Tibial nerve (tissue), 4 donors: ENCODE measurements at regions not wholly inside any gene's neighbourhood (a gene's known extent, or its start where the extent isn't known, plus 50 kb on each side); places are given as distances from the start of the nearest gene placed in this dataset.

ENCODE experiments used
- DNase-seq, 2 donors: peaks; one replicate each; pipeline ENCODE4 v3.0.0-alpha.2; 2019; ENCODE audit warnings: low spot score in 2 of 2
- H3K27ac ChIP-seq, 4 donors: fragments of 200-600 bp; sonication (generic) in 3 of 4; one replicate each; pipeline ENCODE4 v1.5.1; 2017 to 2019; ENCODE audit warnings: mild to moderate bottlenecking in 1 of 4
- H3K27me3 ChIP-seq, 2 donors: fragments of 200-600 bp; sonication (generic) in 1 of 2; one replicate each; pipeline versions ENCODE4 v1.5.1 to v1.6.0; 2017 to 2019
- H3K36me3 ChIP-seq, 3 donors: fragments of 200-600 bp; sonication (generic); one replicate each; pipeline ENCODE4 v1.5.1; 2018 to 2019
- H3K4me1 ChIP-seq, 4 donors: fragments of 200-600 bp; sonication (generic) in 3 of 4; one replicate each; pipeline ENCODE4 v1.5.1; 2017 to 2019
- H3K4me3 ChIP-seq, 4 donors: fragments of 200-600 bp; sonication (generic) in 3 of 4; one replicate each; pipeline ENCODE4 v1.5.1; 2017 to 2019; ENCODE audit warnings: mild to moderate bottlenecking in 1 of 4, moderate library complexity in 1 of 4
- H3K9me3 ChIP-seq, 4 donors: fragments of 200-600 bp; sonication (generic) in 3 of 4; one replicate each; pipeline ENCODE4 v1.5.1; 2017 to 2019
- EP300 ChIP-seq, 2 donors: sonication (generic); formaldehyde crosslinking; IDR thresholded peaks; one replicate each; pipeline ENCODE4 v1.6.1; 2017; ENCODE audit warnings: antibody characterized with exemption in 2 of 2, mild to moderate bottlenecking in 1 of 2
- POLR2A ChIP-seq, 2 donors: fragments of 450-650 bp; IDR thresholded peaks; one replicate each; pipeline ENCODE4 v1.6.1; 2017; ENCODE audit warnings: antibody characterized with exemption in 2 of 2, mild to moderate bottlenecking in 2 of 2, moderate library complexity in 2 of 2
- WGBS, 2 donors: methylation state at CpG; one replicate each; pipeline ENCODE4 v1.1.5; 2018; 5-methylcytosine and 5-hydroxymethylcytosine counted together
- TF ChIP-seq, protein P1 (sequence below), 5 experiments: fragments of 200-600 bp in 3 of 5; fragments of 450-650 bp in 2 of 5; sonication (generic) in 3 of 5; IDR thresholded peaks; one replicate each; pipeline ENCODE4 v1.5.1; 2016 to 2019; ENCODE audit warnings: antibody characterized with exemption in 5 of 5, mild to moderate bottlenecking in 3 of 5, moderate library complexity in 2 of 5

DNA sequence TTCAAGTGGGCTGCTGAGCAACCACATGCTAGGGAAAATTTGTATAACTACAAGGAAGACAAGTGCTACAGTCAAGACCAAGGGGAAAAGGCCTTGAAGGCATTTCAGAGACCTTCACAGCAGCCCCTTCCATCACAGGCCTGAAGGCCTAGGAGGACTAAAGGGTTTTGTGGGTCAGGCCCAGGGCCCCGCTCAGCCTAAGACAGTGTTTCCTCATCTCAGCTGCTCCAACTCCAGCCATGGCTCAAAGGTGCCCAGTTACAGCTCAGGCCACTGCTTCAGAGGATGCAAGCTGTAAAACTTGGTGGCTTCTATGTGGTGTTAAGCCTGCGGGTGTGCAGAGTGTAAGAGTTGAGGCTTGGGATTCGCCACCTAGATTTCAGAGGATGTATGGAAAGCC lies 260.5 kb downstream of the NXPE2 start:
- H3K36me3 ChIP-seq = no peaks in the 10 kb centered on the region
- peaks cover 0 to 12% (median 0%) of the 10 kb centered on the region in 4 donors for H3K9me3 ChIP-seq
- H3K4me3 ChIP-seq = no peak overlapping the region
- no peak overlapping the region for H3K27ac ChIP-seq
- no peaks in the 10 kb centered on the region for H3K27me3 ChIP-seq
- no peaks in the 10 kb centered on the region for H3K4me1 ChIP-seq
- no peak for DNase-seq
- TF ChIP-seq, protein P1, sequence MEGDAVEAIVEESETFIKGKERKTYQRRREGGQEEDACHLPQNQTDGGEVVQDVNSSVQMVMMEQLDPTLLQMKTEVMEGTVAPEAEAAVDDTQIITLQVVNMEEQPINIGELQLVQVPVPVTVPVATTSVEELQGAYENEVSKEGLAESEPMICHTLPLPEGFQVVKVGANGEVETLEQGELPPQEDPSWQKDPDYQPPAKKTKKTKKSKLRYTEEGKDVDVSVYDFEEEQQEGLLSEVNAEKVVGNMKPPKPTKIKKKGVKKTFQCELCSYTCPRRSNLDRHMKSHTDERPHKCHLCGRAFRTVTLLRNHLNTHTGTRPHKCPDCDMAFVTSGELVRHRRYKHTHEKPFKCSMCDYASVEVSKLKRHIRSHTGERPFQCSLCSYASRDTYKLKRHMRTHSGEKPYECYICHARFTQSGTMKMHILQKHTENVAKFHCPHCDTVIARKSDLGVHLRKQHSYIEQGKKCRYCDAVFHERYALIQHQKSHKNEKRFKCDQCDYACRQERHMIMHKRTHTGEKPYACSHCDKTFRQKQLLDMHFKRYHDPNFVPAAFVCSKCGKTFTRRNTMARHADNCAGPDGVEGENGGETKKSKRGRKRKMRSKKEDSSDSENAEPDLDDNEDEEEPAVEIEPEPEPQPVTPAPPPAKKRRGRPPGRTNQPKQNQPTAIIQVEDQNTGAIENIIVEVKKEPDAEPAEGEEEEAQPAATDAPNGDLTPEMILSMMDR (IDR thresholded peaks at IDR 0.05) = no peak
- TF ChIP-seq EP300 (IDR thresholded peaks at IDR 0.05) (no peak), POLR2A (IDR thresholded peaks at IDR 0.05) (no peak)
- 73 to 90% methylated on average over 3 of the region's 3 CpGs for WGBS, 2 donors

GRCh38 chr11:114942207-114942606 lies 263.9 kb downstream of the NXPE2 start:
- TF ChIP-seq POLR2A (IDR thresholded peaks at IDR 0.05) (no peak), EP300 (IDR thresholded peaks at IDR 0.05) (no peak)
- TF ChIP-seq, protein P1 (IDR thresholded peaks at IDR 0.05) = no peak
- no peak for DNase-seq
- H3K36me3 ChIP-seq = no peaks in the 10 kb centered on the region

GRCh38 chr11:114949614-114950351 lies 271.5 kb downstream of the NXPE2 start:
- no peak overlapping the region for H3K27ac ChIP-seq
- WGBS, 2 donors = 80 to 82% methylated on average over 13 of the region's 13 CpGs
- no peak for DNase-seq
- H3K36me3 ChIP-seq = no peaks in the 10 kb centered on the region
- H3K4me3 ChIP-seq = no peak overlapping the region
- peaks cover 0 to 17% (median 0%) of the 10 kb centered on the region in 4 donors for H3K9me3 ChIP-seq
- H3K4me1 ChIP-seq = no peaks in the 10 kb centered on the region
- TF ChIP-seq, protein P1 (IDR thresholded peaks at IDR 0.05) = no peak
- H3K27me3 ChIP-seq = no peaks in the 10 kb centered on the region

More at GRCh38 chr11:114942207-114942606, 263.9 kb downstream of the NXPE2 start:
- Histone ChIP-seq H3K4me1 (no peaks in the 10 kb centered on the region), H3K27me3 (no peaks in the 10 kb centered on the region), H3K4me3 (no peak overlapping the region), H3K27ac (no peak overlapping the region), H3K9me3 (peaks cover 0 to 10% (median 0%) of the 10 kb centered on the region in 4 donors)

DNA sequence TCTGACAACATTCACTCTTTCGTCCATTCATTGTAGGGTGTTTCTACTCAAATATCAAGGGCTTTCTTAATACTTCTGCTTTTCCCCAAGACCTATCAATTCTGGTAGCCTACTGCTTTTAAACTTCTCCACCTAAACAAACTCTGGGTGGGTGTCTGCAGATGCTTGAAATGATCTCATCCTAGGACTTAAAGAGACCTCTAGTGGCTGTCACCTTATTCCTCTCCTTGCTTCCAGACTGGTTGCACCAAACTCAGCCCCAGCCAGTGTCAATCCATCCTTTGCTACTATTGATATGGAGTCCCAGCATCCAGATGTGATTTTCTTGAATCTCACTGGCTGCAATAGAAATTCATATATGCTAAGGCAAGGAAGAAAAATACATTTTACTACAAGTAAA lies 274.7 kb downstream of the NXPE2 start:
- H3K4me1 ChIP-seq = no peaks in the 10 kb centered on the region
- no peak for DNase-seq
- WGBS, 2 donors = 62 to 72% methylated on average over 1 of the region's 1 CpG
- TF ChIP-seq EP300 (IDR thresholded peaks at IDR 0.05) = no peak
- TF ChIP-seq, protein P1 (IDR thresholded peaks at IDR 0.05) = no peak
- H3K9me3 ChIP-seq = peaks cover 0 to 17% (median 0%) of the 10 kb centered on the region in 4 donors
- no peaks in the 10 kb centered on the region for H3K36me3 ChIP-seq
- H3K27ac ChIP-seq = no peak overlapping the region
- H3K27me3 ChIP-seq = no peaks in the 10 kb centered on the region
- H3K4me3 ChIP-seq = no peak overlapping the region

DNA sequence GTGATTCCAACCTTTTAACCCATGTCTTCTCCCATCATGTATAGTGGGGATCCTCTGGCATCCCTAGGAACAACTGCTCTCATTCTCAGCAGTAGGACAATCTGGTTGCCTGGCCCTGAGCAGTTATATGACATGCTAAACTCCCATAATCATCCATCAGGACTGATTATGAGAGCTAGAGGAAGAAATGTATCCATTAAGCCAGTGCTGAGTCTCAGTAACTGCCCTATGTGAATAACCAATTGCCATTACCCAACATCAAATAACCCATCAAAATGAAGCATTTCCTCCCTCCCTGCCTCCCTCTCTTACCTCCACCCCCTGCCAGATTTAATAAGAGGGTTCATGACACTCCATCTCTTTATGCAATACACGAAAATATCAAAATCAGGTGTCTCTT lies 277.6 kb downstream of the NXPE2 start:
- no peak for TF ChIP-seq POLR2A (IDR thresholded peaks at IDR 0.05)
- TF ChIP-seq EP300 (IDR thresholded peaks at IDR 0.05) = no peak
- TF ChIP-seq, protein P1 (IDR thresholded peaks at IDR 0.05) = no peak
- no peaks in the 10 kb centered on the region for H3K4me1 ChIP-seq
- no peak overlapping the region for H3K4me3 ChIP-seq
- H3K27ac ChIP-seq = no peak overlapping the region
- no peak for DNase-seq
- WGBS, 2 donors = 66 to 85% methylated on average over 1 of the region's 1 CpG
- H3K9me3 ChIP-seq = peaks cover 0 to 9% (median 0%) of the 10 kb centered on the region in 4 donors
- H3K27me3 ChIP-seq = no peaks in the 10 kb centered on the region
- H3K36me3 ChIP-seq = no peaks in the 10 kb centered on the region
